ENCODE measurements at regions not wholly inside any gene's neighbourhood (a gene's known extent, or its start where the extent isn't known, plus 50 kb on each side); places are given as distances from the start of the nearest gene placed in this dataset.
"Not testable (repeated sequence)": the region's sequence is repeated elsewhere in the genome, so short reads cannot be mapped to it uniquely, and the experiment has no call there.

DNA sequence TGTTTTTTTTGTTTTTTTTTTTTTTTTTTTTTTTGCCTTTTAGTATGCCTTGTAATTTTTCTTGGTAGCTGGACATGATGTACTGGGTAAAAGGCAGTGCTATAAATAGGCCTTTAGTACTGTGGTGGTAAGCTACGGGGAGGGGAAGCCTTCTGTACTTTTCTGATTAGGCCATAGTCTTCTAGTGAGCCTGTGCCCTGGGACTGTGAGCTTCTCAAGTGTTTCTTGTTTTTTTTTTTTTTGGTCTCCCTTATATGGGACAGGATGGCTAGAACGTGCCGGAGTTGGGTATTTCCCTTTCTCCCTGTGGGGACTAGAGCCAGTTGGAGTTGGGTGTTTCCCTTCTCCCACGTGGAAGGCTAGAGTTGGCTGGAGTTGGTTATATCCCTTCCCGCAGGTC lies 59.4 kb upstream of the PRELID3B start (continued):
- TF ChIP-seq JUND (IDR thresholded peaks at IDR 0.05; ENCODE audit: borderline replicate concordance, low read depth, low read length) (no peak), JUND (tag; IDR thresholded peaks at IDR 0.05; ENCODE audit: borderline replicate concordance, low read depth, low read length) (no peak), ZNF76 (CRISPR knock-in tag; IDR thresholded peaks at IDR 0.05; ENCODE audit: borderline replicate concordance) (no peak), TEAD1 (CRISPR knock-in tag; IDR thresholded peaks at IDR 0.05) (no peak), CHD2 (IDR thresholded peaks at IDR 0.05; ENCODE audit: low read depth, low read length) (no peak), SMAD3 (CRISPR knock-in tag; conservative IDR thresholded peaks at IDR 0.05) (no peak), ZNF146 (CRISPR knock-in tag; IDR thresholded peaks at IDR 0.05; ENCODE audit: unreplicated experiment) (no peak)
- TF ChIP-seq, protein P1, sequence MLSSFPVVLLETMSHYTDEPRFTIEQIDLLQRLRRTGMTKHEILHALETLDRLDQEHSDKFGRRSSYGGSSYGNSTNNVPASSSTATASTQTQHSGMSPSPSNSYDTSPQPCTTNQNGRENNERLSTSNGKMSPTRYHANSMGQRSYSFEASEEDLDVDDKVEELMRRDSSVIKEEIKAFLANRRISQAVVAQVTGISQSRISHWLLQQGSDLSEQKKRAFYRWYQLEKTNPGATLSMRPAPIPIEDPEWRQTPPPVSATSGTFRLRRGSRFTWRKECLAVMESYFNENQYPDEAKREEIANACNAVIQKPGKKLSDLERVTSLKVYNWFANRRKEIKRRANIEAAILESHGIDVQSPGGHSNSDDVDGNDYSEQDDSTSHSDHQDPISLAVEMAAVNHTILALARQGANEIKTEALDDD (IDR thresholded peaks at IDR 0.05), result no peak
- TF ChIP-seq, protein P2, sequence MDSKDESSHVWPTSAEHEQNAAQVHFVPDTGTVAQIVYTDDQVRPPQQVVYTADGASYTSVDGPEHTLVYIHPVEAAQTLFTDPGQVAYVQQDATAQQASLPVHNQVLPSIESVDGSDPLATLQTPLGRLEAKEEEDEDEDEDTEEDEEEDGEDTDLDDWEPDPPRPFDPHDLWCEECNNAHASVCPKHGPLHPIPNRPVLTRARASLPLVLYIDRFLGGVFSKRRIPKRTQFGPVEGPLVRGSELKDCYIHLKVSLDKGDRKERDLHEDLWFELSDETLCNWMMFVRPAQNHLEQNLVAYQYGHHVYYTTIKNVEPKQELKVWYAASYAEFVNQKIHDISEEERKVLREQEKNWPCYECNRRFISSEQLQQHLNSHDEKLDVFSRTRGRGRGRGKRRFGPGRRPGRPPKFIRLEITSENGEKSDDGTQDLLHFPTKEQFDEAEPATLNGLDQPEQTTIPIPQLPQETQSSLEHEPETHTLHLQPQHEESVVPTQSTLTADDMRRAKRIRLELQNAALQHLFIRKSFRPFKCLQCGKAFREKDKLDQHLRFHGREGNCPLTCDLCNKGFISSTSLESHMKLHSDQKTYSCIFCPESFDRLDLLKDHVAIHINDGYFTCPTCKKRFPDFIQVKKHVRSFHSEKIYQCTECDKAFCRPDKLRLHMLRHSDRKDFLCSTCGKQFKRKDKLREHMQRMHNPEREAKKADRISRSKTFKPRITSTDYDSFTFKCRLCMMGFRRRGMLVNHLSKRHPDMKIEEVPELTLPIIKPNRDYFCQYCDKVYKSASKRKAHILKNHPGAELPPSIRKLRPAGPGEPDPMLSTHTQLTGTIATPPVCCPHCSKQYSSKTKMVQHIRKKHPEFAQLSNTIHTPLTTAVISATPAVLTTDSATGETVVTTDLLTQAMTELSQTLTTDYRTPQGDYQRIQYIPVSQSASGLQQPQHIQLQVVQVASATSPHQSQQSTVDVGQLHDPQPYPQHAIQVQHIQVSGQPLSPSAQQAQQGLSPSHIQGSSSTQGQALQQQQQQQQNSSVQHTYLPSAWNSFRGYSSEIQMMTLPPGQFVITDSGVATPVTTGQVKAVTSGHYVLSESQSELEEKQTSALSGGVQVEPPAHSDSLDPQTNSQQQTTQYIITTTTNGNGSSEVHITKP (IDR thresholded peaks at IDR 0.05; ENCODE audit: partially characterized antibody), result no peak

DNA sequence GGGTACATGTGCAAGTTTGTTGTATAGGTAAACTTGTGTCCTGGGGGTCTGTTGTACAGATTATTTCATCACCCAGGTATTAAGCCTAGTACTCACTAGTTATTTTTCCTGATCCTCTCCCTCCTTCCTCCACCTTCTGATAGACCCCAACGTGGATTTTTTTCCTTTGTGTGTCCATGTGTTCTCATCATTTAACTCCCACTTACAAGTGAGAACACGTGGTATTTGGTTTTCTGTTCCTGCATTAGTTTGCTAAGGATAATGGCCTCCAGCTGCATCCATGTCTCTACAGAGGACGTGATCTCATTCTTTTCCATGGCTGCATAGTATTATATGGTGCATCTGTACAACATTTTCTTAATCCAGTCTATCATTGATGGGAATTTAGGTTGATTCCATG lies 57.3 kb upstream of the PRELID3B start:
- H3K9me1 ChIP-seq (ENCODE audit: control insufficient read depth, insufficient read depth, low read length); H3K27ac ChIP-seq (ENCODE audit: extremely low read depth, low read depth, low read length); H3K79me2 ChIP-seq (ENCODE audit: control insufficient read depth, insufficient read depth, low read length); H3K4me3 ChIP-seq; H3K27me3 ChIP-seq (ENCODE audit: control insufficient read depth in 2 of 2, insufficient read depth in 2 of 2, low read length in 2 of 2); H3K36me3 ChIP-seq (ENCODE audit: control insufficient read depth, insufficient read depth, low read length); H2AFZ ChIP-seq (ENCODE audit: low read depth, low read length); H3K4me2 ChIP-seq (ENCODE audit: insufficient read depth, low read length); H3K4me1 ChIP-seq (replicated peaks in 1 of 2; ENCODE audit: control insufficient read depth in 2 of 2, insufficient read depth in 2 of 2, low read length in 2 of 2); H3K9me3 ChIP-seq (replicated peaks; ENCODE audit: control insufficient read depth, insufficient read depth, low read depth, low read length); H3K9ac ChIP-seq (ENCODE audit: insufficient read depth in 1 of 2, low read depth in 2 of 2, low read length in 2 of 2); H4K20me1 ChIP-seq (replicated peaks; ENCODE audit: control insufficient read depth, insufficient read depth, low read length); in situ Hi-C loops (cut with MboI); intact Hi-C loops (cut with micrococcal nuclease); FAIRE-seq; DNase-seq (ENCODE audit: extremely low read depth in 1 of 4, low spot score in 3 of 4); BruUV-seq (replicated peaks); CTCF ChIA-PET (ENCODE audit: low intra/inter-chr PET ratio); ATAC-seq: not testable (repeated sequence)
- WGBS (ENCODE audit: insufficient coverage, low coverage, missing lambda C conversion rate), result 0% methylated on average over 3 of the region's 3 CpGs
- POLR2A ChIA-PET, result interaction anchor here (0.6 kb wide), 1 partner anchor 308 kb away, joined by 4 read pairs; no protein-coding TSS in a partner anchor
